ENCODE measurements at regions not wholly inside any gene's neighbourhood (a gene's known extent, or its start where the extent isn't known, plus 50 kb on each side); places are given as distances from the start of the nearest gene placed in this dataset.

DNA sequence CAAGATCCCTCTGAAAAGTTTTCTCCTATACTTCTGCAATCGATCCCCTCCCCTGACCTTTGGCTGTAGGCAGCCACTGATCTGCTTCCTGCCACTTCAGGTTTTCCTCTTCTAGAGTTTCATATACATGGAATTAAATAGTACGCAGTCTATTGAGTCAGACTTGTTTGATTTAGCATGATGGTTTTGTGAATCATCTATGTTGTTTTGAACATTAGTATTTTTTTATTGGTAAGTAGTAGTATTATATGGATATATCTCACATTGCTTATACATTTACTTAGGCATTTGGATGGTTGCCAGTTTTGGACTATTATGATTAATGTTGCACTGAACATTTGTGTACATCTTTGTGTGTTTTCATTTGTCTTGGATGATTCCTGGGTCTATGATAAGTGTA is 518.0 kb downstream of the CD109 start:
- TF ChIP-seq CTCF (IDR thresholded peaks at IDR 0.05), result no peak
- no peak for TF ChIP-seq POLR2A (IDR thresholded peaks at IDR 0.05)
- no peak for TF ChIP-seq POLR2AphosphoS5 (IDR thresholded peaks at IDR 0.05)

Measured in breast epithelium (tissue), 3 donors.